NK-92 (cell line): ENCODE measurements at regions not wholly inside any gene's neighbourhood (a gene's known extent, or its start where the extent isn't known, plus 50 kb on each side); places are given as distances from the start of the nearest gene placed in this dataset.
"Not testable (repeated sequence)": the region's sequence is repeated elsewhere in the genome, so short reads cannot be mapped to it uniquely, and the experiment has no call there.

Source experiments
- DNase-seq: peaks from one replicate; lab custom pipeline; 2025; ENCODE audit not compliant: unreplicated experiment; lab: John Stamatoyannopoulos, UW

DNA sequence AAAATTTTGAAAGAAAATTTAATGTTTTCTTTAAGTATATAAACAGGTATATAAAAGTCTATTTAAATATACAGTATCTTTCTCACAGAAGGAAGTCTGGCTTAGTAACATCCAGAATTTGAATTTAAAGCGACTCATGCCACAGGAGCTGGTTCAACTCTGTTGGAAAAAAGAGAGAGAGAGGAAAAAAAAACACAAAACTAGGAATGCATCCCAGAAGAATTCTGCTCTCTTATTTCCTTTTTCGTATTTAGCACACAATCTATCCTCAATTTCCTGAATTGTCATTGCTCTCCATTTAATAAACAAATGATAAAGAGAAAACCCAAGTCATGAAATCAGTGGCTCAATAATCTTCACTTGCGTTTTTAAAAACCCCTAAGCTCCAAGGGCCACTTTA lies 107.5 kb upstream of the SCAF8 start:
- DNase-seq: no peak

DNA sequence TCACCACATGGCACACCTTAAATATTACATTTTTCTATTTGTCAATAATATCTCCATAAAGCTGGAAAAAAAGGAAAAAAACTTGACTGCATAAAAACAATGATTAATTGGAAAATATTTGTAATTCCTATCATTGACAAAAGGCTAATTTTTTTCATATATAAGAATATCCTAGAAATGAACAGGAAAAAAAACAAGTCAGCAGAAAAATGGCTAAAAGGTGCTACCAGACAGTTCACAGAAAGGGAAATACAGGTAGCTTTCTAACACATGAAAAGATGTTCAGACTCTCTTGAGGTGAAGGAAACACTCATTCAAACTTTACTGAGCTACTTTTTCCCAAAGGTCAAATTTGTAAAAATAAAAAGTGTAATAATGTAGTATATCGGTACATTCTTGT lies 104.1 kb upstream of the SCAF8 start:
- DNase-seq: no peak

DNA sequence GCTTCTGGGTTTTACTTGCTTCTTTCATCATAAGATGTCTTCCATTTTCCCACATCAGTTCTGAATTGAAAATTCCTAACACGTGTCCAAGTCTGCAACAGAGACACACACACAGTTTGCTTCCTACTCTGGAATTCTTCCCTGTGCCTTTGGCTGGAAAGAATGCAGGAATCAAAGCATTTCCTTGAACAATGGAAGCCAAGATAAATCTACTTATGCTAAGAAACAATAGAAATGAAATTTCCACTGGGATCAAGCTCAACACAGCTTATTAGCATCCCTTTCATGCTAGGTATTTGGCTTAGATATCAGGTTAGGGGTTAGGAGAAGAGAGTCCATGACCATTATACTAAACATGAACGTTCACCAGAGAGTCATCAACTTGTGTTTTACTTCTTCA lies 101.1 kb upstream of the SCAF8 start:
- DNase-seq: no peak

DNA sequence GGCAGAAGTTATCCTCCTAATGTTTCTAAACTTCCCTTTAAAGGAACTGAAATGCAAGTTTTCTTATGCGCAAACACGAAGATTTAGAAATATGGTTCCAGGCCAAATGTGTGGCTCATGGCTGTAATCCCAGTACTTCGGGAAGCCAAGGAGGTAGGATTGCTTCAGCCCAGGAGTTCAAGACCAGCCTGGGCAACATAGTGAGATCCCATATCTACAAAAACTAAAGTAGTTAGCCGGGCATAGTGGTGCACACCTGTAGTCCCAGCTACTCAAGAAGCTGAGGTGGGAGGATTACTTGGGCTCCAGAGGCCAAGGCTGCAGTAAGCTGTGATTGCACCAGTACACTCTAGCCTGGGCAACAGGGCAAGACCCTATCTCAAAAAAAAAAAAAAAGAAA lies 95.8 kb upstream of the SCAF8 start:
- no peak for DNase-seq

DNA sequence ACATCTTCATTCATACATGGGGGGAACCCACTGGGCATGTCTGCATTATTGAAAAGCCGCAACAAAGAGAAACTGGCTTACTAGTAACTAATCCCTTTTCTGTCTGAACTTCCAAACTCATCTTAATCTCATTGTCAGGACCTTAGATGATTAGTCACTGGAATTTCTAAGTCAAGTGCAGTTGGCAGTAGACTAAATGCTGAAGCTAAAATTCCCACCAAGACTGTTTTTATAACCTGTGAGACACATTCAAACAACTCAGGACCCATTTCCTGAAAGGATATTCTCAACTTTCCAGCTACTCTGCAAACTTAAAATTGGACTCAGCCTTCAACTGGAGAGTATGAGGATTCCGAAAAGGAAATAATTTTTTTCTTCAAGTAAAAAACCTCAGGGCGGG lies 94.8 kb upstream of the SCAF8 start:
- no peak for DNase-seq

DNA sequence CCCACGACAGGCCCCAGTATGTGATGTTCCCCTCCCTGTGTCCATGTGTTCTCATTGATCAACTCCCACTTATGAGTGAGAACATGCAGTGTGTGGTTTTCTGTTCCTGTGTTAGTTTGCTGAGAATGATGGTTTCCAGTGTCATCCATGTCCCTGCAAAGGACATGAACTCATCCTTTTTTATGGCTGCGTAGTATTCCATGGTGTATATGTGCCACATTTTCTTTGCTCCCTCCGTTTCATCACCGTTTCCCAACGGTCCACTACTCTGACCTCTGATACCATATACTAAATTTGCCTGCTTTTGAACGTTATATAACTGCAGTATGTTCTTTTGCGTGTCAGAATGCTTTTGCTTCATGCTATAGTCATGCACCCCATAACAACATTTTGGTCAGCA lies 94.0 kb upstream of the SCAF8 start:
- not testable (repeated sequence) for DNase-seq

DNA sequence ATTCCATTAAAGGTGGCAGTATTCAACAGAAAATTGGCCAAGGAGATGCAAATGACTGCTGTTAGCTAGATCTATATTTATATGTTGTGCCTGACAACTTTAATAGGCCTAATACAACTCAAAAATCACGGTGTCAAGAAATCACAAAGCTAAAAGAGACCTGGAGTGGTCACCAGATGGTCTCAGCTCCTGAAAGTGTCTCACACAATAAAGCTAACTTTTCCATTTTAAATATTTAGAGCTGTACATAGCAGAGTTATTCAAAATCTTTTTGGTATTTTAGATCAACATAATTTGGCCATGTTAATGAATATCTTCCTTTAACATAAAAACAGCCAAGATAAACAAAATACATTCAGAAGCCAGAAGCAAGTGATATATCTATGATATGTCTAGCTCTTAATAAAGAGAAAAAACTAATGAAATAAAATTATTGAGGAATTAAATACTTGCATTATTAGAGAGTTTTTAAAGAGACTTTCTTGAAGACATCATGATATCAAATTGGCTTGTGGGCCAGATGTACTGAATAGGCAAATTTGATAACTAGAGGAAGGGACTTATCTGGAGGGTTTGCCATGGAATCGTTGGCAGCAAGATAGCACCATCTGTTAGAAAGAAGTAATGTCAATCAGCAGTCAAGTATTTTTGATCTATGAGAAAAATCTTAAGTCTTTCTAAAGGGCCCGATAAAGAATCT lies 84.9 kb upstream of the SCAF8 start:
- no peak for DNase-seq

DNA sequence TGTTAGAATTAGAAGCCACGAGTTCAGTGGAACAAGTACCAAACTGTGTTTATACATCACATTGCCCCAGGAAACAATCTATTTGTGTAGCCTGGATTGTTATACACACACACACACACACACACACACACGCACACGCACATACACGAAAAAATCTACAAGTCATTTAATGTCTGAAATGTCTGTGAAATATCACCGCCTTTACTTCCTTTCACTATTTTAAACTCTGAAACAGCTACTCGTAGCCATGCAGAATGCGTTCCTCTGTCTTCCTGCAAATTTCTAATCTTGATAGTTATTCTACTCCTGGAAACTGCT lies 84.4 kb upstream of the SCAF8 start:
- no peak for DNase-seq

DNA sequence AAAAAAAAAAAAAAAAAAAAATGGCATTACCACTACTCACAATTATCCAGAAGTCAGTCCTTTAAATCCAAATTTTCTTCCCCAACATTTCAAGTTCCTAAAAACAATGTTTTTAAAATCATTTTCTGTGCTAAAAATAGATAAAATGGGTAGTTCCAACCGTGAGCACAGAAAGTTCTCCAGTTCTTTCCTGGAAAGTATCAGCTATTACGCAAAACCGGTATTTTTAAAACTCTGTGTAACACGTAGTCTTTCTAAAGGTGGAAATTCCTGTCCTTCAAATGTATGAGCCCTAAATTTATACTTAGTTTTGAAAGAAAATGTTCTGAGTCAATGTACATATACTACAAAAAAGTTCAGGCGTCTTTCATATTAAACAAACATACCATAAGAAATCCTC lies 83.5 kb upstream of the SCAF8 start:
- DNase-seq: no peak

DNA sequence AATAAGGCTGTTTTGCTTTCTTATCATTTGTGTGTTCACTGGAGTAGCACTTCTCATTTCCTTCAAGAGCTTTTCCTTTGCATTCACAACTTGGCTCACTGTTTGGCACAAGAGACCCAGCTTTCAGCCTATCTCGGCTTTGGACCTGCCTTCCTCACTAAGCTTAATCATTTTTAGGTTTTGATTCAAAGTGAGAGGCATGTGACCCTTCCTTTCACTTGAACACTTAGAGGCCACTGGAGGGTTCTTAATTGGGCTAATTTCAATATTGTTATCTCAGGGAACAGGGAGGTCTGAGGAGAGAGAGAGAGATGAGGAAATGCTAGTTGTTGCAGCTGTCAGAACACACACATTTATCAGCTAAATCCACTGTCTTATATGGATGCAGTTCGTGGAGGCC lies 82.9 kb upstream of the SCAF8 start:
- no peak for DNase-seq

DNA sequence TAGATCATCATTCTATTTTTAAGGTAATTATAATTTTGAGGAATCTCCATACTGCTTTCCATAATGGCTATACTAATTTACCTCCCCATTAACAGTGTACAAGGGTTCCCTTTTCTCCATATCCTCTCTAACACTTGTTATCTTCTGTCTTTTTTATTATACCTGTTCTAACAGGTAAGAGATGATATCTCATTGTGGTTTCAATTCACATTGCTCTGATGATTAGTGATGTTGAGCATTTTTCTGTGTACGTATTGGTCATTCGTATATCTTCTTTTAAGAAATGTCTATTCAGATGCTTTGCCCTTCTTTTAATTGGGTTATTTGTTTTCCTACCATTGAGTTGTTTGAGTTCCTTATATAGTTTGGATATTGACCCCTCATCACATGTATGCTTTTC lies 81.6 kb upstream of the SCAF8 start:
- no peak for DNase-seq

DNA sequence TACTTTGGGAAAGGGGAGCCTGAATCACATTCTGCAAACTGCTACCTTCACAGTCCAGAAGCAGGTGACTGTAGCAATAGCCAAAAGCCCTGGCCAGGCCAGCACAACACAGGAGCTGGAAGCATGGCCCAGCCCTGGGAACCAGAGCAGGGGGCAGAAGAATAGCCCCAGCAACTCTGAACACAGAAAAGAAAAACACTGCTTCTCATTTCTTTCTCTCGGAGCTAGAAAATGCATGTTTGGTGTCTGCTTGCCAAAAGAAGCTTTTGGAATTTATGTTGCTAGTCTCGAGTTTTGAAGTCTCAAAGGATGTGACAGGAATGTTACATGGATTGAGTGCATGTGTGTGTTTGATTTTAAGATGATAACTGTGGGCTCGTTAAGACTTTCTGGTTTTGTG lies 79.8 kb upstream of the SCAF8 start:
- DNase-seq: no peak

DNA sequence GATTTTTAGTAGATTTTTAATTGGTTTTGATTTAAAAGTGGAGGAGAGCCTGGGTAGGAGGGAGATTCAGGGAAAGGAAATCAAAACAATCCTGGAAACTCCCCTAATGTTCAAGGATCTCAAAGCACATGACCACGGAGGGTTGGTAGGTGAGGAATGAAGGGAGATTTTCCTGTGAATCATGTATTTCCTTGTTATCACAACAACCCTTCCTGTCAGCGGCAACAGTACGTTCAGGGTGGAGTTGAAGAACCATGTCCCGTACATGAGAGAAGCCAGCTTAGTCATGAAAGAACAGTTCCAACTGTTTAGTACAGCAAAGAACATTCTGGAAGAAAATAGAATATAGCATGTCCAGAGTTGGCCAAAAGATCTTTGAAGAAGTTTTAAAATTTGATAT lies 79.4 kb upstream of the SCAF8 start:
- no peak for DNase-seq

DNA sequence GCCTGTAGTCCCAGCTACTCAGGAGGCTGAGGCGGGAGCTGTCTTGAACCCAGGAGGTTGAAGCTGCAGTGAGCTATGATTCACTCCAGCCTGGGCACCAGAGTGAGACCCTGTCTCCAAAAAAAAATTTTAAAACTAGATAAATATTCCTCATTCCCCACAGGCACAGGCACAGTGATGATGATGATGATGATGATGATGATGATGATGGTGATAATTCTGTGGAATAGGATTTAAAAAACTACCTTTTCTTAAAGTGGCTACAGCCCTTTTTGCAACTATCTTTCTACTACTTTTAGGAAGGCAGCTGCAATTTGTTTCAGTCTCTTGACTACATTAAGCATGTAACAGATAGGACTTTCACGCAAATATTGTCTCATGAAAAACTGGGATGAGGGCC lies 76.6 kb upstream of the SCAF8 start:
- DNase-seq: no peak

DNA sequence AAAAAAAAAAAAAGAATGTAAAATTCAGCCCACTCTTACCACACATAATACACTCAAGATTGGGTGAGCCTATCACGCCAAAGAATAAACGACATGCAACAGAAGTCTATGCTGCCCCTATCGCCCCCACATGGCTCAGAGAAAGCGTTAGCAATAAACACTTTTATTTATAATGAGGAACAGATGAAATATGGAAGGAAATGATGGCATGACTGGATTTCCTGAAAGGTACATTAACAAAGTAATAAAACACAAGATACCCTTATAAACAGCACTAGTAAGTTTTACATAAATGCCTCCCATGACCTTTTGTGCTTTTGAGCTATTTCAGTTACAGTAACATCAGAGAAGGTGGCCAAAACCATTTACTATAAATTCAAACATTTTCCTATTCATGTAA lies 71.4 kb upstream of the SCAF8 start:
- DNase-seq: no peak

DNA sequence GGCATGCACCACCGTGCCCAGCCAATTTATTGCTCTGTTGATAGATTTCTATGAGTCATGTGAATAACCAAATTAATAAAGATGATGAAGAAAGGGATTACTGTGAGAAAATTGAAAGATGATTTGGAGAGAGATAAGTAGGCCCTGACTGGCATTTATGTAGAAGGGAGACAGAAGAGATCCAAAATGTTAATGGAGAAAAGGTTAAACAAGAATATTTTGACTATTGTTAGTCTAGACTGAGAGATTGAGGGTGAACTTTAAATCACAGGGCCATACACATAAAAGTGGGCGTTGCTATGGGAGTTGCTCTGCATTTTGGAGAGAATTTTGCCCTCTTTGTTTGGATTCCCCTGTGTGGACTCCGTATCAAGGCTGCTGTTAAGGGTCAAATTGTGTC lies 68.9 kb upstream of the SCAF8 start:
- no peak for DNase-seq

DNA sequence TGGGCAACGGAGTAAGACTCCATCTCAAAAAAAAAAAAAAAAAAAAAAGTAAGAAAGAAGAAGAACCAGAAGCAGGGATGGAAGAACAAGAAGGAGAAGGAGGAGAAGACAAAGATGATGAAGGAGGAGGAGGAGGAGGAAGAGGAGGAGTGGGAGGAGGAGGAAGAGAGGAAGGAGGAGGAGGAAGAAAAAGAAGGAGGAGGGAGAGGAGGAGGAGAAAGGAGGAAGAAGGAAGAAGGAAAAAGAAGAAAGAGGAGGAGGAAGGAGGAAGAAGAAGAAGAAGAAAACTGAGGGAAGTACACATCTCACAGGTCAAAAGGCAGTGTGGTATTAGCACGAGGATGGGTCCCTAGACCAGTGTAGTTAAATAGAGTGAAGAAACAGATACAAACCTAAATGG lies 65.1 kb upstream of the SCAF8 start:
- no peak for DNase-seq

DNA sequence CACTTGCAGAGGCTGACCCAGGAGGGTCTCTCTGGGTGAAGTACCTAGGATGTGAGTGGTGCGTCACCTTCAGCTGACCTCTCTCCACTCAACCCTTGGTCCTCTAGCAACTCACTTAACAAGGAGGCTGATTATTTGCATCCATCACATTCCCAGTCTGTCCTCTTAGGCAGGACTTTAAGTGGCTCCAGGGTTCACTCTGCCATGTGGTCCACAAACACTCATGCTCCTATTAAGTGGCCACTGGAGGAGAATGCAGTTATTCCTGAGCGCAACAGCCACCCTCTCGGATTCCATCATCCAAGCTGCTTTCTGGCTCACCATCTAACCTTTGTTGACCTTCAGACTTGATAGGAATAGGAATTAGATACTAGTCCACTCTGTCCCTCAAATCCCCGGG lies 61.1 kb upstream of the SCAF8 start:
- no peak for DNase-seq

DNA sequence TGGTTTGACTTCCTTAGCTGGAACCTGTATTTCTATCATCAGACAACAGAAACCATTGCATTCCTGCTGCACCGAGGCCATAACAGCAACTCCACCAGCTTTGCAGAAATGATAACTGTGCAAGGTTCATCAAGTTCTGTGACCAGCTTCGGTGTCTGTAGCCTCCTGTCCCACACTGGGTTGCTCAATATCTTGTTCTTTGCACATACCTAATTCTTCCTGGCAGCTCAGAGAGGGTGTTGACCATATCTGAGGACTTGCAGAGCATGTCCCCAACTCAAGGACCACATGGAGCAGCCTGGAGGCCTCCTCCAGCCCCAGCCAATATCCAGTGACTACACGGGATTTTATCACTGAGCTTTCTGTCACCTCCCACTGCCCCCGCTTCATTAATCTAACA lies 59.3 kb upstream of the SCAF8 start:
- no peak for DNase-seq

DNA sequence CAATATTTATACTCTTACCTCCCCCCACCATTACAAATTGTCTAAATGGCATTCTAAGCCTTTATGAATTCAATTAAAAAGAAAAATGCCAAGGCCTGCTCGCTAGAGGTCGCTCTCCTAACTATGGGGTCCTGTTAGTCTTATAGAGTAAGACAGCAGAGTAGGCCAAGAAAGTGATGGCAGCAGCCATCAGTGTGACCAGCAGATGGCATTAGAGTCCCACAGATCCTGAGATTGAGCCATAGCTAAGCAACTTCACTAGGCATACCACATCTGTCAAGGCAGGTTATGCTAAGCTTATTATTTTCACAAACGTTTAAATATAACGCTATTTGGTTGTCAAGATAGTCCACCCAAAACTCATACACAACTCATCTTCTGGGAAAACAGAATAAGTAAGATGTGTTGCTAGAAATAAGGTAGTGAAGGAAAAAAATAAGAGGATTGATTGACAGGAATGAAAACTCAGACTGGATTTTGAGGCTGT lies 57.6 kb upstream of the SCAF8 start:
- peak; percentile 18 for DNase-seq

DNA sequence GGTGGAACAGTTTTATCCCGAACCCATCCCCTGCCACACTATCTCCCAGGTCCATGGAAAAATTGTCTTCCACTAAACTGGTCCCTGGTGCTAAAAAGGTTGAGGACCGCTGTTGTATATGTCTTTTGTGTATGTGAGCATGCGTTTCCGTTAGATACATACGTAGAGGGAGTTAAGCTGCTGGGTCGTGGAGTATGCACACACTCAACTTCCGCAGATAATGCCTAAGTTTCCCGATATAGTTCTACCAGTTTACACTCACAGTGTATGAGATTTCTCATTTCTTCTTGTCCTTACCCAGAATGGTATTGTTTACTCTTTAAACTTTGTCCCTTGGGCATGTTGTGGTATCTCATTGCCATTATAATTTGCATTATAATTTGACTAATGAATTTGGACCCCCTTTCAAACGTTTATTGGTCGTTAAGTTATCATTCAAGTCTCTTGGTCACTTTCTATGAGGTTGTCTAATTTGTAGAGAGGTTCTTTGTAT lies 50.5 kb upstream of the SCAF8 start:
- no peak for DNase-seq
